Femur (tissue), 1 donor: ENCODE measurements at regions not wholly inside any gene's neighbourhood (a gene's known extent, or its start where the extent isn't known, plus 50 kb on each side); places are given as distances from the start of the nearest gene placed in this dataset.
A peak's percentile ranks its signal among the peaks of the same experiment; 100 is the strongest.
"Not testable (repeated sequence)": the region's sequence is repeated elsewhere in the genome, so short reads cannot be mapped to it uniquely, and the experiment has no call there.

ENCODE experiments used
- DNase-seq: peaks from one replicate; pipeline ENCODE4 v3.0.0-alpha.2; 2017

GRCh38 chr9:81069038-81069795, 620.1 kb downstream of the TLE1 start:
- no peak for DNase-seq

- DNase-seq, result not testable (repeated sequence)
Measured at GRCh38 chr9:81062995-81063394, 626.4 kb downstream of the TLE1 start.

- DNase-seq, result no peak
Measured at GRCh38 chr9:81058782-81059181, 630.6 kb downstream of the TLE1 start.

GRCh38 chr9:81053298-81054025, 635.9 kb downstream of the TLE1 start:
- DNase-seq, result no peak

- no peak for DNase-seq
Measured at GRCh38 chr9:81052846-81053245, 636.5 kb downstream of the TLE1 start.

- DNase-seq, result no peak
Measured at GRCh38 chr9:81047280-81047679, 642.1 kb downstream of the TLE1 start.

- DNase-seq, result no peak
Measured at GRCh38 chr9:81045658-81046057, 643.7 kb downstream of the TLE1 start.

- no peak for DNase-seq
Measured at GRCh38 chr9:81037889-81038288, 651.5 kb downstream of the TLE1 start.

- no peak for DNase-seq
Measured at GRCh38 chr9:81035601-81036000, 653.7 kb downstream of the TLE1 start.

GRCh38 chr9:81035171-81035570, 654.2 kb downstream of the TLE1 start:
- DNase-seq, result peak; percentile 13

GRCh38 chr9:81032831-81033230, 656.5 kb downstream of the TLE1 start:
- DNase-seq, result peak; percentile 11

GRCh38 chr9:81032030-81032572, 657.2 kb downstream of the TLE1 start:
- peak; percentile 16 for DNase-seq

- no peak for DNase-seq
Measured at GRCh38 chr9:81031422-81032029, 657.8 kb downstream of the TLE1 start.

GRCh38 chr9:81030027-81030426, 659.3 kb downstream of the TLE1 start:
- DNase-seq, result no peak

- DNase-seq, result peak; percentile 12
Measured at GRCh38 chr9:81028504-81028903, 660.8 kb downstream of the TLE1 start.

GRCh38 chr9:81022177-81022576, 667.2 kb downstream of the TLE1 start:
- DNase-seq, result no peak

GRCh38 chr9:81014945-81015344, 674.4 kb downstream of the TLE1 start:
- not testable (repeated sequence) for DNase-seq

- DNase-seq, result not testable (repeated sequence)
Measured at GRCh38 chr9:81013191-81013590, 676.2 kb downstream of the TLE1 start.

- DNase-seq, result no peak
Measured at GRCh38 chr9:81002906-81003305, 686.4 kb downstream of the TLE1 start.

- no peak for DNase-seq
Measured at GRCh38 chr9:81002242-81002641, 687.1 kb downstream of the TLE1 start.

GRCh38 chr9:80995759-80996158, 693.6 kb downstream of the TLE1 start:
- no peak for DNase-seq

- no peak for DNase-seq
Measured at GRCh38 chr9:80994892-80995291, 694.5 kb downstream of the TLE1 start.

- not testable (repeated sequence) for DNase-seq
Measured at GRCh38 chr9:80985595-80985994, 703.8 kb downstream of the TLE1 start.

- DNase-seq, result no peak
Measured at GRCh38 chr9:80976403-80976802, 712.9 kb downstream of the TLE1 start.
